ENCODE measurements at regions not wholly inside any gene's neighbourhood (a gene's known extent, or its start where the extent isn't known, plus 50 kb on each side); places are given as distances from the start of the nearest gene placed in this dataset.

DNA sequence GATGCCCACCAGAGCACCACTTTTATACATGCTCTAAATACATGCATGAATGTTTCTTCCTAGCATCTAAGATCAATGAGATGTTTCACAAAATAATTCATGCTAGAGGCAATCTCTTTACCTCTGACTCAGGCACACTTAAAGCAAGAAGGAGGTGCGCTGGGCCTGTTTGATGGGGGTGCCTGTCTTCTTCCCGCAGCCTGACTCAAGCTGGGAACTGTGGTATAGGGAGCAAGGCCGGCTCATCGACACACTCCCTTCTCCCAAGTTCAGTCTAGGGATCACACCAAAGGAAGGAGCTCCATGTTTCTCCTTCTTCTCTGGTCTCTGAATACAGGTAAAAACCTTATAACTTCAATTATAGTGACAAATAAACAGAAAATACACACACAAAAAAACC is 333.8 kb upstream of the MAD2L1 start:
- no peaks in the 10 kb centered on the region for H3K4me1 Mint-ChIP-seq (ENCODE audit: insufficient read depth, unreplicated experiment)
- DNase-seq (ENCODE audit: unreplicated experiment): no peak
- no peaks in the 10 kb centered on the region for H3K36me3 Mint-ChIP-seq (ENCODE audit: insufficient read depth, unreplicated experiment)
- intact Hi-C loops (cut with micrococcal nuclease): no loop called here
- TF ChIP-seq, protein P1, sequence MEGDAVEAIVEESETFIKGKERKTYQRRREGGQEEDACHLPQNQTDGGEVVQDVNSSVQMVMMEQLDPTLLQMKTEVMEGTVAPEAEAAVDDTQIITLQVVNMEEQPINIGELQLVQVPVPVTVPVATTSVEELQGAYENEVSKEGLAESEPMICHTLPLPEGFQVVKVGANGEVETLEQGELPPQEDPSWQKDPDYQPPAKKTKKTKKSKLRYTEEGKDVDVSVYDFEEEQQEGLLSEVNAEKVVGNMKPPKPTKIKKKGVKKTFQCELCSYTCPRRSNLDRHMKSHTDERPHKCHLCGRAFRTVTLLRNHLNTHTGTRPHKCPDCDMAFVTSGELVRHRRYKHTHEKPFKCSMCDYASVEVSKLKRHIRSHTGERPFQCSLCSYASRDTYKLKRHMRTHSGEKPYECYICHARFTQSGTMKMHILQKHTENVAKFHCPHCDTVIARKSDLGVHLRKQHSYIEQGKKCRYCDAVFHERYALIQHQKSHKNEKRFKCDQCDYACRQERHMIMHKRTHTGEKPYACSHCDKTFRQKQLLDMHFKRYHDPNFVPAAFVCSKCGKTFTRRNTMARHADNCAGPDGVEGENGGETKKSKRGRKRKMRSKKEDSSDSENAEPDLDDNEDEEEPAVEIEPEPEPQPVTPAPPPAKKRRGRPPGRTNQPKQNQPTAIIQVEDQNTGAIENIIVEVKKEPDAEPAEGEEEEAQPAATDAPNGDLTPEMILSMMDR (IDR thresholded peaks at IDR 0.05; ENCODE audit: unreplicated experiment): no peak
- BruUV-seq (replicated peaks): no TSS peak
- peaks cover 7% of the 10 kb centered on the region for H3K9me3 Mint-ChIP-seq (ENCODE audit: unreplicated experiment)
- H3K4me3 Mint-ChIP-seq (ENCODE audit: unreplicated experiment): no peak overlapping the region
- ChIA-PET CTCF (no interaction called here), POLR2A (no interaction called here)
- H3K27ac Mint-ChIP-seq (ENCODE audit: low read depth, unreplicated experiment): no peak overlapping the region
- no peaks in the 10 kb centered on the region for H3K27me3 Mint-ChIP-seq (ENCODE audit: insufficient read depth, unreplicated experiment)

DNA sequence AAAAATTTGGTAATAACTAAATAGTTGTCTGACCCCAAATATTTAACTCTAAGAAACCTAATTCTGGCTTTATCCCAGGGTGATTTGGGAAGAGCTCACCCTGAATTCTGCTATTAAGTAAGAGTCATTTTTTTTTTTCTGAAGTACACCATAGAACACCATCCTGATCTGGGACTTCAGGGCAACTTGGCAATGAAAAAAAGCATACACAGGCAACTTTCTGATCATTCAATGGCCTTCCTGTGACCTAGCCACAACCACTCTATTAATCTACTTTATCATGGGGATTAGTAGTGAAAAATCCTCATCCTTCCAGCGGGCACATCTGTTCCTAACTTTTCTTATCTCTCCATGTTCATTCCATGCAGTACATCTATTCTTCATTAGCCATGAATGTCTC is 333.2 kb upstream of the MAD2L1 start:
- H3K36me3 Mint-ChIP-seq (ENCODE audit: insufficient read depth, unreplicated experiment): no peaks in the 10 kb centered on the region
- CTCF ChIA-PET: interaction anchor here (0.7 kb wide), 2 partner anchors 15 to 52 kb away, joined by 3 to 4 read pairs; no protein-coding TSS in a partner anchor

DNA sequence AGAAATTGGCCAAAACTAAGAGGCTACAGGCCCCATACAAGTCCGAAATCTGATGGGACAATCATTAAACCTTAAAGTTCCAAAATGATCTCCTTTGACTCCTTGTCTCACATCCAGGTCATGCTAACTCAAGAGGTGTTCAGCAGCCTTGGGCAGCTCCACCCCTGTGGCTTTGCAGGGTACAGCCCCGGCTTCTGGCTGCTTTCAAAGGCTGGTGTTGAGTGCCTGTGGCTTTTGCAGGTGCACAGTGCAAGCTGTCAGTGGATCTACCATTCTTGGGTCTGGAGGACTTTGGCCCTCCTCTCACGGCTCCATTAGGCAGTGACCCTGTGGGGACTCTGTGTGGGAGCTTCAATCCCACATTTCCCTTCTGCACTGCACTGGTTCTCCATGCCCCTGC is 329.1 kb upstream of the MAD2L1 start:
- no peak for DNase-seq (ENCODE audit: unreplicated experiment)
- H3K36me3 Mint-ChIP-seq (ENCODE audit: insufficient read depth, unreplicated experiment): no peaks in the 10 kb centered on the region
- TF ChIP-seq, protein P1 (IDR thresholded peaks at IDR 0.05; ENCODE audit: unreplicated experiment): no peak
- H3K9me3 Mint-ChIP-seq (ENCODE audit: unreplicated experiment): no peaks in the 10 kb centered on the region
- H3K4me3 Mint-ChIP-seq (ENCODE audit: unreplicated experiment): no peak overlapping the region
- ChIA-PET CTCF (interaction anchor here (1.2 kb wide), 1 partner anchor 30 kb away, joined by 3 read pairs; no protein-coding TSS in a partner anchor), POLR2A (no interaction called here)
- no TSS peak for BruUV-seq (replicated peaks)
- intact Hi-C loops (cut with micrococcal nuclease): no loop called here
- H3K4me1 Mint-ChIP-seq (ENCODE audit: insufficient read depth, unreplicated experiment): no peaks in the 10 kb centered on the region
- no peak overlapping the region for H3K27ac Mint-ChIP-seq (ENCODE audit: low read depth, unreplicated experiment)
- no peaks in the 10 kb centered on the region for H3K27me3 Mint-ChIP-seq (ENCODE audit: insufficient read depth, unreplicated experiment)

More for the DNA sequence above, 333.2 kb upstream of the MAD2L1 start:
- POLR2A ChIA-PET: no interaction called here
- Mint-ChIP-seq H3K9me3 (ENCODE audit: unreplicated experiment) (peaks cover 4% of the 10 kb centered on the region), H3K4me3 (ENCODE audit: unreplicated experiment) (no peak overlapping the region), H3K27me3 (ENCODE audit: insufficient read depth, unreplicated experiment) (no peaks in the 10 kb centered on the region), H3K4me1 (ENCODE audit: insufficient read depth, unreplicated experiment) (no peaks in the 10 kb centered on the region), H3K27ac (ENCODE audit: low read depth, unreplicated experiment) (no peak overlapping the region)
- BruUV-seq (replicated peaks): no TSS peak
- no peak for DNase-seq (ENCODE audit: unreplicated experiment)
- TF ChIP-seq, protein P1 (IDR thresholded peaks at IDR 0.05; ENCODE audit: unreplicated experiment): no peak
- intact Hi-C loops (cut with micrococcal nuclease): no loop called here

DNA sequence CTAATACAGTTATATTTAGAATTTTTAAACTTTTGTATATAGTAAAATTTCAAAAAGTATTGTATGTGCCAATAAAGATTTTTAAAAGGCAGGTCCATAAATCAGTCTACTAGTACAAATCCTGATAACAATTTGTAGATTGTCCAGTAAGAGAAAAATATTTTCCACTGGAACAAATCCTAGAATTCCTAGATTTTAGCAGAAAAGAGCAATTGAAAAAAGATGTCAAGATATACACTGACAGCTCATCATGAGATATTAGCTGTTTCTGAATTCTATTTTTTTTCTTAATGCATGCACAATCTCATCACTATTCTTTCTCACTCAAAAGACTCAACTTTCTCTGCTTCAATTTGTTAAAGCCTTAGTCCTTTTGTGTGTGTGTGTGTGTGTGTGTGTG is 289.2 kb upstream of the MAD2L1 start:
- Mint-ChIP-seq H3K27me3 (ENCODE audit: insufficient read depth, unreplicated experiment) (no peaks in the 10 kb centered on the region), H3K4me3 (ENCODE audit: unreplicated experiment) (no peak overlapping the region), H3K9me3 (ENCODE audit: unreplicated experiment) (no peaks in the 10 kb centered on the region), H3K4me1 (ENCODE audit: insufficient read depth, unreplicated experiment) (no peaks in the 10 kb centered on the region), H3K36me3 (ENCODE audit: insufficient read depth, unreplicated experiment) (no peaks in the 10 kb centered on the region), H3K27ac (ENCODE audit: low read depth, unreplicated experiment) (no peak overlapping the region)
- ChIA-PET CTCF (interaction anchor here (0.5 kb wide), 1 partner anchor 625 kb away, joined by 3 read pairs; no protein-coding TSS in a partner anchor), POLR2A (no interaction called here)
- intact Hi-C loops (cut with micrococcal nuclease): no loop called here
- DNase-seq (ENCODE audit: unreplicated experiment): no peak
- TF ChIP-seq, protein P1 (IDR thresholded peaks at IDR 0.05; ENCODE audit: unreplicated experiment): no peak
- BruUV-seq (replicated peaks): no TSS peak

Measured in MCF 10A (cell line).